ENCODE measurements at regions not wholly inside any gene's neighbourhood (a gene's known extent, or its start where the extent isn't known, plus 50 kb on each side); places are given as distances from the start of the nearest gene placed in this dataset.

DNA sequence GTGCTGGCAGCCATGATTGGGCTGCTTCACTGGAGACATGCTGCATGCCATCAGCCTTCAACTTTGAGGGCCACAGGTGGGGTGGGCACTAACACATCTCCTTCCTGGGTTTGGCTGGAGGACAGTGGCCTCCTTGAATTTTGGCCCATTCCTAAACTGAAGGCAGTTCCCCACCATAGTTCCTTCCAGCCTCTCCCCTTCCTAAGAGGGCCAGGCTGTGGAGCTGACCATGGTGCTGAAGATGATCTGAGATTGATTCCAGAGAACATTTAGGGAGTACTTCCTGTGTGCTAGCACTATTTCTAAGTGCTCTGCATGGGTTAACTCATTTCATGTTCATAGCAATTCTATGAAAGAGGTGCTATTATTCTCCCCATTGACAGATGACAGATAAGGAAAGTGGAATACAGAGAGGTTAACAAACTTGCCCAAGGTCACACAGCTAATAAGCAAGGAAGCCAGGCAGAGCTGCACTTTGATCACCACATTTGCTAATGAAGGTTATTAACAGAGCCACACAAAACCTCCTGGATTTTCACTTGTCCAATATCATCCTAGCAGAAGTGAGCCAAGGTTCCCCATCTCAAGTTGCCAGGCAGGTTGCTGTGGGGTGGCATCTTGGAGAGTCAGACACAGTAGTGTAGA is 175.3 kb downstream of the ZIC5 start (continued):
- TF ChIP-seq CREB1 (CRISPR knock-in tag; IDR thresholded peaks at IDR 0.05) (no peak), TP53 (CRISPR knock-in tag; IDR thresholded peaks at IDR 0.05) (peak; percentile 82; the same call in 1 of the 2 replicates), NR1H2 (CRISPR knock-in tag; IDR thresholded peaks at IDR 0.05) (no peak), RELA (CRISPR knock-in tag; IDR thresholded peaks at IDR 0.05; ENCODE audit: borderline replicate concordance) (no peak), AFF4 (CRISPR knock-in tag; IDR thresholded peaks at IDR 0.05; ENCODE audit: borderline replicate concordance) (no peak), ZNF263 (CRISPR knock-in tag; IDR thresholded peaks at IDR 0.05; ENCODE audit: low read depth) (no peak), SP1 (CRISPR knock-in tag; conservative IDR thresholded peaks at IDR 0.05) (no peak), JUN (CRISPR knock-in tag; IDR thresholded peaks at IDR 0.05) (0 out of 2 replicates have a peak, but pooled peaks have one; percentile 45), ERG (CRISPR knock-in tag; IDR thresholded peaks at IDR 0.05) (no peak), ZNF425 (CRISPR knock-in tag; conservative IDR thresholded peaks at IDR 0.05) (no peak), ETV6 (CRISPR knock-in tag; IDR thresholded peaks at IDR 0.05) (0 out of 2 replicates have a peak, but pooled peaks have one; percentile 21), ZBTB43 (CRISPR knock-in tag; IDR thresholded peaks at IDR 0.05) (no peak), ZNF219 (CRISPR knock-in tag; IDR thresholded peaks at IDR 0.05; ENCODE audit: borderline replicate concordance) (no peak), PREB (CRISPR knock-in tag; IDR thresholded peaks at IDR 0.05; ENCODE audit: borderline replicate concordance) (no peak), ATF1 (CRISPR knock-in tag; IDR thresholded peaks at IDR 0.05) (no peak), OVOL2 (CRISPR knock-in tag; IDR thresholded peaks at IDR 0.05; ENCODE audit: borderline replicate concordance) (no peak), IRF2 (CRISPR knock-in tag; IDR thresholded peaks at IDR 0.05; ENCODE audit: borderline replicate concordance, low read depth) (no peak), ZNF416 (CRISPR knock-in tag; IDR thresholded peaks at IDR 0.05) (no peak)
- TF ChIP-seq, protein P1, sequence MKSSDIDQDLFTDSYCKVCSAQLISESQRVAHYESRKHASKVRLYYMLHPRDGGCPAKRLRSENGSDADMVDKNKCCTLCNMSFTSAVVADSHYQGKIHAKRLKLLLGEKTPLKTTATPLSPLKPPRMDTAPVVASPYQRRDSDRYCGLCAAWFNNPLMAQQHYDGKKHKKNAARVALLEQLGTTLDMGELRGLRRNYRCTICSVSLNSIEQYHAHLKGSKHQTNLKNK (CRISPR knock-in tag; IDR thresholded peaks at IDR 0.05) = no peak
- TF ChIP-seq, protein P2, sequence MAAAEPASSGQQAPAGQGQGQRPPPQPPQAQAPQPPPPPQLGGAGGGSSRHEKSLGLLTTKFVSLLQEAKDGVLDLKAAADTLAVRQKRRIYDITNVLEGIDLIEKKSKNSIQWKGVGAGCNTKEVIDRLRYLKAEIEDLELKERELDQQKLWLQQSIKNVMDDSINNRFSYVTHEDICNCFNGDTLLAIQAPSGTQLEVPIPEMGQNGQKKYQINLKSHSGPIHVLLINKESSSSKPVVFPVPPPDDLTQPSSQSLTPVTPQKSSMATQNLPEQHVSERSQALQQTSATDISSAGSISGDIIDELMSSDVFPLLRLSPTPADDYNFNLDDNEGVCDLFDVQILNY (CRISPR knock-in tag; IDR thresholded peaks at IDR 0.05) = no peak
- TF ChIP-seq, protein P3, sequence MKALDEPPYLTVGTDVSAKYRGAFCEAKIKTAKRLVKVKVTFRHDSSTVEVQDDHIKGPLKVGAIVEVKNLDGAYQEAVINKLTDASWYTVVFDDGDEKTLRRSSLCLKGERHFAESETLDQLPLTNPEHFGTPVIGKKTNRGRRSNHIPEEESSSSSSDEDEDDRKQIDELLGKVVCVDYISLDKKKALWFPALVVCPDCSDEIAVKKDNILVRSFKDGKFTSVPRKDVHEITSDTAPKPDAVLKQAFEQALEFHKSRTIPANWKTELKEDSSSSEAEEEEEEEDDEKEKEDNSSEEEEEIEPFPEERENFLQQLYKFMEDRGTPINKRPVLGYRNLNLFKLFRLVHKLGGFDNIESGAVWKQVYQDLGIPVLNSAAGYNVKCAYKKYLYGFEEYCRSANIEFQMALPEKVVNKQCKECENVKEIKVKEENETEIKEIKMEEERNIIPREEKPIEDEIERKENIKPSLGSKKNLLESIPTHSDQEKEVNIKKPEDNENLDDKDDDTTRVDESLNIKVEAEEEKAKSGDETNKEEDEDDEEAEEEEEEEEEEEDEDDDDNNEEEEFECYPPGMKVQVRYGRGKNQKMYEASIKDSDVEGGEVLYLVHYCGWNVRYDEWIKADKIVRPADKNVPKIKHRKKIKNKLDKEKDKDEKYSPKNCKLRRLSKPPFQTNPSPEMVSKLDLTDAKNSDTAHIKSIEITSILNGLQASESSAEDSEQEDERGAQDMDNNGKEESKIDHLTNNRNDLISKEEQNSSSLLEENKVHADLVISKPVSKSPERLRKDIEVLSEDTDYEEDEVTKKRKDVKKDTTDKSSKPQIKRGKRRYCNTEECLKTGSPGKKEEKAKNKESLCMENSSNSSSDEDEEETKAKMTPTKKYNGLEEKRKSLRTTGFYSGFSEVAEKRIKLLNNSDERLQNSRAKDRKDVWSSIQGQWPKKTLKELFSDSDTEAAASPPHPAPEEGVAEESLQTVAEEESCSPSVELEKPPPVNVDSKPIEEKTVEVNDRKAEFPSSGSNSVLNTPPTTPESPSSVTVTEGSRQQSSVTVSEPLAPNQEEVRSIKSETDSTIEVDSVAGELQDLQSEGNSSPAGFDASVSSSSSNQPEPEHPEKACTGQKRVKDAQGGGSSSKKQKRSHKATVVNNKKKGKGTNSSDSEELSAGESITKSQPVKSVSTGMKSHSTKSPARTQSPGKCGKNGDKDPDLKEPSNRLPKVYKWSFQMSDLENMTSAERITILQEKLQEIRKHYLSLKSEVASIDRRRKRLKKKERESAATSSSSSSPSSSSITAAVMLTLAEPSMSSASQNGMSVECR (CRISPR knock-in tag; IDR thresholded peaks at IDR 0.05; ENCODE audit: borderline replicate concordance) = 0 out of 2 replicates have a peak, but pooled peaks have one; percentile 56
